ENCODE measurements at regions not wholly inside any gene's neighbourhood (a gene's known extent, or its start where the extent isn't known, plus 50 kb on each side); places are given as distances from the start of the nearest gene placed in this dataset.

GRCh38 chr22:49156662-49157285 lies 670.9 kb downstream of the BRD1 start:
- no peak for DNase-seq

GRCh38 chr22:49155770-49156580 lies 671.7 kb downstream of the BRD1 start:
- no peak for DNase-seq

GRCh38 chr22:49155039-49155769 lies 672.5 kb downstream of the BRD1 start:
- no peak for DNase-seq

DNA sequence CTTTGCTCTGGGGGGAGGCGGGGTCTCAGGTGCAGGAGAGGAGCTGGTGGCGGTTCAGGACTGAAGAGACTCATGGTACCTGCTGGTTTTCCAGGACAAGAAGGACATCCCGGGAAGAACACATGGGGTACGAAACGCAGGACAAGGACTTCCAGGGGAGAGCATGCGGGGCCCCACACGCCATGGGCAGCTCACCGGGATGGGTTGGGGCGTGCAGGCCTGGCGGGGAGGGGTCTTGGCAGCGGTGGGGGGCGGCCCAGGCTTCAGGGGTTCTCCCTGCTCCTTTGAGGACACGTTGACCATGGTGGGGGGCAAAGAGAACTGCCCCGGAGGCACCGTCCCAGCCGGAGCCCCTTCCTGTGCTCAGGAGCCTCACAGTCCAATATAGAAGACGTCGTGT lies 673.2 kb downstream of the BRD1 start:
- no peak for DNase-seq

DNA sequence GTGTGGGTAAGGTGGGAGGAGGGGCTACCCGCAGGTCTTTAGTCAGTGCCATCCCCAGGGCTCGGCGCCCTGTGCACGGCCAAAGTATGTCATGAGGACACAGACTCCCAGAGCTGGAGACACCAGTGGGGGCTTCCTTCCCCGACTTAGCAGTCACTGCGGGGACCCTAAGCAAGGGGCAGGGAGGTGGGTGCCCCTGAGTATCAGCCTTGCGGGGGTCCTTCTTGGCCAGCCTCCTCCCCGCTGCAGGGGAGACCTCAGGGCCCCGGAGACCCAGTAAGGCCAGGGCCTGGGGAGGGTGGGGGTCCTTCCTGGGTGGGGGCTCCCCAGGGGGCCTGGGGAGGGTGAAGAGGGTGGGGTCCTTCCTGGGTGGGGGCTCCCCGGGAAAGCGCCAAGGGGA lies 673.8 kb downstream of the BRD1 start:
- no peak for DNase-seq

- DNase-seq, result no peak
These were observed 674.5 kb downstream of the BRD1 start for GRCh38 chr22:49152939-49153770.

GRCh38 chr22:49152127-49152938 lies 675.3 kb downstream of the BRD1 start:
- DNase-seq, result no peak

DNA sequence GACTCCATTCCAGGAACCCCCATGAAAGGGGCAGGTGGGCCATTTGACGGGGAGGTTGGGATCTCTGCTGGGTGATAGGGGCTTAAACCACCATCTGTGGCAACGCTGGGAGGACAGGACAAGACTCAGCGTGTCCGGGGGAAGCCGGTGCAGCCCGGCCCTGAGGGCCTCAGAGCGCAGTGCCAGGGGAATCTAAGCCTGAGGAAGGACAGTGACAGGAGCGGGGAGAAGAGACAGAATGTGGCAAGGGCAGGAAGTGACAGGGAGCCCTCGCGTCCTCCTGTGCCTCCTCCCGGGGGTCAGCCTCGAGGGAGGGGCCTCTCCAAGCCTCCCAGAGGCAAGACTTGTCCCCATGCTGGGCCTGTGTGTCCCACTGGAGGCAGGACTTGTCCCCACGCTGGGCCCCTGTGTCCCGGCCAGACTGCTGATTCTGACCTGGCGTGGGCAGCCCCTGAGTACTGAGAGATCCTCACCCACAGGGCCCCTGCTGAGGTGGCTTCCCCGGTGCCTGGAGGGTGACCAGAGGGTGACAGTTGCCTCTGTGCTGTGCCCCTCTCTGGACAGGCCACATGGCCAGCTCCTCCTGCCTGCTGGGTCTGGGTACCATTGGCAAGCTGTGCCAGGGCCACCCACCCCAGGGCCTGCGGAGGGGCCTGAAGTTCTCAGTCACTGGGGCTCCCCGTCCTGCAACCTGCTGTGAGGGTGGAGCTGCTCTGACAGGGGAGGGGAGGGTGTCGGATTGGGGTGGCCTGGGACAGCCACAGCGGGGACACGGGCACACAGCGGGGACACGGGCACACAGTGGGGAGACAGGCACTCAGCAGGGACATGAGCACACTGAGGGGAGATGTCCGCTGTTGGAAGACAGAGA lies 676.2 kb downstream of the BRD1 start:
- no peak for DNase-seq

GRCh38 chr22:49150801-49151221 lies 676.9 kb downstream of the BRD1 start:
- no peak for DNase-seq

DNA sequence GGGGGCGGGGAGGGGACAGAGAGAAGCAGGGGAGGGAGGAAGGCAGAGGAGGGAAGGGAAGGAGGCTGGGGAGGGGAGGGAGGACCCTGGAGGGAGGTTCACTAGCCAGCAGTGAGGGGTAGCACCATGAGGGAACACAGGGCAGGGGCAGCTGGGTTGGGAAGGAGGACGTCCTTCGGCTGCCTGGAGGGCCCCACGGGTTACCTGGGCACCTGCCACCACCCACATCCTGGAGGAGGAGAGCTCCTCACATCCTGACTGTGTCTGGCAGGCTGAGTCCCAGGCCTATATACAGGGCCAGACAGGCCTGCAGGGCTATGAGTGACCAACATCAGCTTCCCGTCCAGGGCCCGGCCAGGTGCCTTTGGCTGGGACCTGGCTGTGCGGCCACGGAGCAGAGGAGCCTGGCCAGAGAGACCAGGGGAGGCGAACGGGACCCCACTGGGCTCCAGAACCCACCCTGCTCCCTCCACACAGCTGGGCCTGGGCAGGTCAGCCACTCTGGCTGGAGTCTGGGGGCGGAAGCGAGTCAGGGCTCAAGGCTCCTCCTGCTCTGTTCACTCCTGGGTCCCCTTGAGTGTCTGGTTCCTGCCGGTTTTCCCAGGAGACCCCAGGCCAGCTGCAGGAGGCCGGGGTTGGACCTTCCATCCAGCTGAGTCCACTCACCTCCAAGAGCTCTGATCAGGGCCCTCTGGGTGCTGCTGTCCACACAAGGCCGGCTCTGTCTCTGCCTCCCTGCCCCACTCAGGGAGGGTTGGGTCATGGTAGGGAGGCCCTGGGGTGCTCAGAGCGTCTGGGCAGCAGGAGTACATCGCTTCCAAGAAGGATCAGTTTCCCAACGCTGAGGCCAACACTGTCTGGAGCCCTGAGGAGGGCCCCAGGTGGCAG lies 677.7 kb downstream of the BRD1 start:
- no peak for DNase-seq

DNA sequence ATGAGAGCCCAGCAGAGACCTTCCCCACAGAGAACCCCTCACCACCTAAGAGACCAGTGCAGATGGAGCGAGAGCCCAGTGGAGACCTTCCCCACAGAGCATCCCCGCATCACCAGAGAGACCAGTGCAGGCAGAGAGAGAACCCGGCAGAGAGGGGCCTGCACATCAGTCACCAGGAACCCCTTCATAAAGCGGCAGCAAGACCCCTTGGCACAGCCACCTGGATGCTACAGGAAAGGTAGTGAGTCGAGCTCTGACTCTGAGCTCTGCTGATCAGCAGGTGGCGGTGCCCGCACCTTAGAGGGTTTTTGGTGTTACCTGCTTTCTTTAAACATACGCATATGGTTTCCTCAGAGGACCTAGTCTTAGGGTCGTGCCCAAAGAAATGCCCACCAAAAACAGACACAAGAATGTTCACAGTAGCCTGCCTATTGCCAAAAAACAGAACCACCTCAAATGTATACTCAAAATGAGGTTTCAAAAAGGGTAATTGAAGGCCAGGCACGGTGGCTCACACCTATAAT lies 678.7 kb downstream of the BRD1 start:
- DNase-seq, result no peak

DNA sequence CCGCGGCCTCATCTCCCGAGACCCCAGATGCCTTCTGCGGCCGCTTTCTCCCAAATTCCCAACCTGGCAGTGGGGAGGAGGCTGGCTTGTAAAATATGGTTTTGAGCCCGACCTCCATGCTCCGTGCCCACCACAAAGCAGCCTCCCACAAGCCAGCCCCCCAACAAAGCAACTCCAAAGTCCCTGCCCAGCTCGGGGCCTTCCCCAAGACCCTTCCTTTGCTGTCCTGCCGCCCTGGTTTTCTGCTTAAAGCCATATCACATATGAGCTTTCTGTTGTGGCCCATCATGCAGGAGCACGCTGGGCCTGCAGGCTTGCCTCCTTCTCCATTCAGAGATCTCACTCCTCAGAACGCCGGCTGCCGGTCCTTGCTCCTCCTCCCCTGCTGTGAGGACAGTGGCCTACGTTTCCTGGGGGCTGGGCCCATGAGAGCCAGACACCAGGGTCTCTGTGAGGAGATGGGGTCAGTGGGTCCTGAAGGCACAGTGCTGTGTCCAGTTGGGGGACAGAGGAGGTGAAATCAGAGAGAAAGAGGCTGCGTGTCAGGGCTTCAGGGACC lies 680.0 kb downstream of the BRD1 start:
- no peak for DNase-seq

GRCh38 chr22:49147171-49147570 lies 680.5 kb downstream of the BRD1 start:
- no peak for DNase-seq

- no peak for DNase-seq
These were observed 681.2 kb downstream of the BRD1 start for GRCh38 chr22:49146511-49146910.

GRCh38 chr22:49143812-49144211 lies 683.9 kb downstream of the BRD1 start:
- no peak for DNase-seq

DNA sequence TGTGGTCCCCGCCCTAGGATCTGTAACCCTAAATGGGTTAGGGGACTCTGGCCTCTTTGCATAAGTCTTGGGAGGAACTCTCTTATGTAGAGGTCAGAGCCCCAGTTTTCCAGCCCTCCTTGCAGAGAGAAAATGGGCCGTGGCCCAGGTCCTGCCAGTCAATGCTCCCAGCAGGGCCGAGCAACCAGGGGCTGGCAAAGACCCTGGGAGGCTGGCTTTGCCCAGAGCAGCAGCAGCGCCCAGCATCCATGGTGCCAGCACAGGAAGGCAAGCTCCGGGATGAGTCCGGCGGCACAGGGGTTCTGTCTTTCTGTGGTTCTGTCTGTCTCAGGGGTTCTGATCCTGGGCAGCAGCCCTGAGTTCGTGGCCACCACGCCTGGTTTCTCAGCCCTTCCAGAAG lies 684.8 kb downstream of the BRD1 start:
- no peak for DNase-seq

DNA sequence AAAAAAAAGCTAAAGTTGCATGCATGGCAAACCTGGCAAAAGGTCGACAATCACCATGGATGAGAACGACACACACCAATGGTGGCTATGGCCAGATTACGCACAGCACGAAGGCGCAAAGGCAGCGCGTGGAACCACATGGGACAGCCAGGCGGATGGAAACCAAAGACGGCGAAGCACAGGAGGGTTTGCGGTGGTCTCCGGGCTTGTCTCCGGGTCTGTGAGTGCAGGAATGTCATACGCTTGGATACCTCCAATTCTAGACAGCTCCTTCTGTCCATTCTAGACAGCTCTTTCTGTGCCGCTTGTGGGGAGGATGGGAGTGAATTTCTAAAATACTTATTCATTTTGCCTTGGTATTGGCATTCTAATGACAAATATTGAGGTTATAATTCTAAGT lies 685.4 kb downstream of the BRD1 start:
- DNase-seq, result no peak

- DNase-seq, result no peak
These were observed 685.9 kb downstream of the BRD1 start for GRCh38 chr22:49141761-49142160.

DNA sequence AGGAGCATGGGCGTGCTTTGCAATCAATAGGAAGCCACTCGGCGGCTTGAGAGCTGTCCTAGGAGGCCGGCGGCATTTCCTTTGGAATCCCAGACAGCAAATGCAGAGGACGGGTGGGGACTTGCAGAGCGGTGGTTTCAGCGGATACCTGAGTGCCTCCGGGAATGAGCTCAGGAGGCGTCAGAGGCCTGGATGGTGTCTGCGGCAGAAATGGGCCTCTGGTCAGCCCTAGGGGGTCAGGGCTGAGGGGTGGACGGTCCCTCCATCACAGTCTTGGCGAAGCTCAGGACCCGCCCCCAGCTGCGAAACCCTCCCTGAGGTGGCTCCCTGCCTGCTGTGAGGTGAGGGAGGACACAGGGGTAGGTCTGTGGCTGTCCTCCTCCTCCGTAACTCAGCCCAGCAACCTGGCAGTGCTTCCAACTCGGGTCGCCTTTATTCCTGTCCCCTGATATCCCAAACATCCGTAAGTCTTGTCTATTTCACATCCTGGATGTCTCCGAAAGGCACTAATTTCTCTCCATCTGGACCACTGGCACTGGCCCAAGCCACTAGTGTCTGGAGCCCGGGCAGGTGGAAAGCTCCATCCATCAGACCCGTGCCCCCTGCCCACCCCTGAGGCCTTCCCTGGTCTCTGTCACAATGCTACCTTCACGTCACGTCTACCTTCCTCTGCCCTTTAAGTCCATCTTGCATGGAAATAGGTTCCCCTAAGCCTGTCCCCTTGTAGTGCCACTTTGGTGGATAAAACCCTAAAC lies 686.6 kb downstream of the BRD1 start:
- DNase-seq, result no peak
